Stomach (tissue), 8 donors: ENCODE measurements at regions not wholly inside any gene's neighbourhood (a gene's known extent, or its start where the extent isn't known, plus 50 kb on each side); places are given as distances from the start of the nearest gene placed in this dataset.

ENCODE experiments used
- DNase-seq, 2 donors: peaks; one replicate each; pipeline versions ENCODE4 v3.0.0 to v3.0.0-alpha.2; 2013 to 2019
- H3K27ac ChIP-seq, 5 donors: fragments of 200-600 bp in 4 of 5; sonication (generic) in 4 of 5; one replicate each; pipeline ENCODE4 v1.5.1; 2013 to 2019; ENCODE audit warnings: mild to moderate bottlenecking in 1 of 5, moderate library complexity in 1 of 5
- H3K27me3 ChIP-seq, 3 donors: fragments of 200-600 bp; sonication (generic); one replicate each; pipeline ENCODE4 v1.5.1; 2017 to 2019; ENCODE audit warnings: mixed run types in 1 of 3
- H3K36me3 ChIP-seq, 4 donors: fragments of 200-600 bp; sonication (generic); 1 replicate in 3 of 4; 2 replicates in 1 of 4; pipeline ENCODE4 v1.5.1; 2016 to 2019
- H3K4me1 ChIP-seq, 4 donors: fragments of 200-600 bp; sonication (generic); one replicate each; pipeline ENCODE4 v1.5.1; 2016 to 2019
- H3K4me3 ChIP-seq, 4 donors: fragments of 200-600 bp; sonication (generic) in 3 of 4; one replicate each; pipeline ENCODE4 v1.5.1; 2016 to 2019; ENCODE audit warnings: mild to moderate bottlenecking in 1 of 4
- H3K9me3 ChIP-seq, 4 donors: fragments of 200-600 bp; sonication (generic); one replicate each; pipeline ENCODE4 v1.5.1; 2016 to 2019
- CTCF ChIP-seq, 7 experiments: fragments of 450-650 bp in 4 of 7; fragments of 200-600 bp in 3 of 7; sonication (generic) in 3 of 7; IDR thresholded peaks; one replicate each; pipeline ENCODE4 v1.5.1; 2016 to 2019; ENCODE audit warnings: antibody characterized with exemption in 7 of 7, control low read depth in 2 of 7, mild to moderate bottlenecking in 1 of 7
- EP300 ChIP-seq: sonication (generic); formaldehyde crosslinking; IDR thresholded peaks from one replicate; pipeline ENCODE4 v1.6.1; 2017; ENCODE audit warnings: antibody characterized with exemption
- POLR2A ChIP-seq, 4 donors: fragments of 450-650 bp; IDR thresholded peaks; one replicate each; pipeline ENCODE4 v1.6.1; 2016; ENCODE audit warnings: antibody characterized with exemption in 4 of 4, control low read depth in 2 of 4, mild to moderate bottlenecking in 1 of 4, moderate library complexity in 1 of 4
- POLR2AphosphoS5 ChIP-seq, 3 donors: sonication (generic); formaldehyde crosslinking; IDR thresholded peaks; one replicate each; pipeline ENCODE4 v1.6.1; 2016; ENCODE audit warnings: antibody characterized with exemption in 3 of 3
- WGBS, 5 donors: extraction: QIAGEN DNeasy Blood & Tissue Kit in 3 of 5; methylation state at CpG; one replicate each; pipeline versions ENCODE4 v1.1.5 to v1.1.7; 2013 to 2018; 5-methylcytosine and 5-hydroxymethylcytosine counted together
- intact Hi-C: fragments of 100-400 bp; cut with DNase I; formaldehyde crosslinking; loops from one replicate; pipeline ENCODE4 v1.15.1; 2023; ENCODE audit warnings: low total_unique reads
- donor health status: healthy with polysubstance abuse.
- donor health status: Bipolar disorder and iron deficiency.
- donor health status: healthy.

DNA sequence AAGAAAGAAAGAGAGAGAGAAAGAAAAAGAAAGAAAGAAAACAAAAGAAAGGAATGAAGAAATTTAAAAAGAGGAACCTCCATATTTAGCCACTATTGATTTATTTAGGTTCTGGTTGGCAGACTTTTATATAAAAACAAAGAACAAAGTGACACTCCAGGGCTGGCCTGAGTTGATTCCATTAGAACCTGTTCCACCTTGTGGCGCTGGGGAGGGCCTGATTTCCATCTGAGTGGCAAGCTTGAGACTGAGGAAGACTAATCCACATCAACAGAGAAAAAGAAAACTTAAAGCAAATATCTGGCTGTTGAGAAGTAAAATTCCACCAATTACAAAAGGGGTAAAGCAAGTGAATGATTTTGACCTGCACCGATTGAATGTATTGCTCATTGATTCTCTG, 345.3 kb downstream of the EN1 start:
- Histone ChIP-seq H3K27ac (no peak overlapping the region), H3K27me3 (peaks cover 0 to 6% (median 0%) of the 10 kb centered on the region in 3 donors), H3K4me3 (no peak overlapping the region), H3K4me1 (no peaks in the 10 kb centered on the region), H3K9me3 (no peaks in the 10 kb centered on the region), H3K36me3 (no peaks in the 10 kb centered on the region)
- 64 to 86% (median 71%) methylated on average over 2 of the region's 2 CpGs for WGBS, 5 donors
- intact Hi-C loops = no loop called here
- no peak for DNase-seq
- TF ChIP-seq CTCF (IDR thresholded peaks at IDR 0.05) (no peak), POLR2AphosphoS5 (IDR thresholded peaks at IDR 0.05) (no peak), POLR2A (IDR thresholded peaks at IDR 0.05) (no peak), EP300 (no peak)

- TF ChIP-seq POLR2A (IDR thresholded peaks at IDR 0.05) = no peak
- H3K4me1 ChIP-seq = no peaks in the 10 kb centered on the region
- H3K4me3 ChIP-seq = no peak overlapping the region
- intact Hi-C loops = no loop called here
- no peak for DNase-seq
- H3K9me3 ChIP-seq = no peaks in the 10 kb centered on the region
- peaks cover 0 to 8% (median 0%) of the 10 kb centered on the region in 3 donors for H3K27me3 ChIP-seq
- no peak overlapping the region for H3K27ac ChIP-seq
- no peaks in the 10 kb centered on the region for H3K36me3 ChIP-seq
Observed at GRCh38 chr2:118498943-118499342, 348.5 kb downstream of the EN1 start.

- Histone ChIP-seq H3K4me3 (no peak overlapping the region), H3K27me3 (peaks cover 0 to 8% (median 0%) of the 10 kb centered on the region in 3 donors), H3K36me3 (no peaks in the 10 kb centered on the region), H3K27ac (no peak overlapping the region), H3K4me1 (no peaks in the 10 kb centered on the region), H3K9me3 (peaks cover 0 to 4% (median 2%) of the 10 kb centered on the region in 4 donors)
- intact Hi-C loops = no loop called here
- 66 to 81% (median 75%) methylated on average over 6 to 7 of the region's 7 CpGs for WGBS, 5 donors
- TF ChIP-seq POLR2A (IDR thresholded peaks at IDR 0.05) = no peak
- no peak for TF ChIP-seq POLR2AphosphoS5 (IDR thresholded peaks at IDR 0.05)
- TF ChIP-seq CTCF (IDR thresholded peaks at IDR 0.05) = no peak
- TF ChIP-seq EP300 = no peak
- DNase-seq = no peak
Observed at GRCh38 chr2:118496870-118497611, 350.4 kb downstream of the EN1 start.

GRCh38 chr2:118496467-118496866, 351.0 kb downstream of the EN1 start:
- 71 to 94% (median 90%) methylated on average over 5 of the region's 5 CpGs for WGBS, 5 donors
- DNase-seq = no peak
- no peak overlapping the region for H3K4me3 ChIP-seq
- TF ChIP-seq EP300 (no peak), POLR2A (IDR thresholded peaks at IDR 0.05) (no peak), CTCF (IDR thresholded peaks at IDR 0.05) (no peak), POLR2AphosphoS5 (IDR thresholded peaks at IDR 0.05) (no peak)
- intact Hi-C loops = no loop called here
- no peak overlapping the region for H3K27ac ChIP-seq
- H3K27me3 ChIP-seq = peaks cover 0 to 8% (median 0%) of the 10 kb centered on the region in 3 donors
- H3K9me3 ChIP-seq = peaks cover 0 to 9% (median 4%) of the 10 kb centered on the region in 4 donors
- no peaks in the 10 kb centered on the region for H3K4me1 ChIP-seq
- no peaks in the 10 kb centered on the region for H3K36me3 ChIP-seq

DNA sequence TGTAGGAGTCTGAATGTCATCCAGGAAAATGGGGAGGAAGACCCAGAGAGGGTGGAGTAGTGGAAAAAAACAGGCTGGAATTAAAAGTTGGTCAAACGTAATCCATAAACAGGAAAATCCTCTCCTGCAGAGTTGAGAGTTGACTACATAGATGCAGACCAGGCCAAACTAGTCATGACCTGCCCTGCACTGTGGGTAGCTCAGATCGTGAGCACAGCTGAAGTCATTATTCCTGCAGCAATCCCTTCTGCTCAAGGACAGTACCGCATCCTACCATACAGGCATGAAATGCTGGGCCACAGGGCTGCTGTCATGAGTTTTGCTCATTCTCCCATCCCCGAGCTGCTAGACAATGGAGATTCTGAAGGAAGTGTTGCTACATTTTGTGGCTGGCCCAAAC, 352.2 kb downstream of the EN1 start:
- no peak overlapping the region for H3K4me3 ChIP-seq
- H3K9me3 ChIP-seq = peaks cover 0 to 10% (median 4%) of the 10 kb centered on the region in 4 donors
- peaks cover 0 to 10% (median 0%) of the 10 kb centered on the region in 3 donors for H3K27me3 ChIP-seq
- 60 to 69% (median 67%) methylated on average over 3 to 4 of the region's 4 CpGs for WGBS, 5 donors
- no peak for DNase-seq
- TF ChIP-seq CTCF (IDR thresholded peaks at IDR 0.05) (no peak), POLR2A (IDR thresholded peaks at IDR 0.05) (no peak), EP300 (no peak), POLR2AphosphoS5 (IDR thresholded peaks at IDR 0.05) (no peak)
- H3K4me1 ChIP-seq = no peaks in the 10 kb centered on the region
- no peak overlapping the region for H3K27ac ChIP-seq
- no peaks in the 10 kb centered on the region for H3K36me3 ChIP-seq
- intact Hi-C loops = no loop called here
